H9 (cell line): ENCODE measurements at regions not wholly inside any gene's neighbourhood (a gene's known extent, or its start where the extent isn't known, plus 50 kb on each side); places are given as distances from the start of the nearest gene placed in this dataset.

Source experiments
- DNase-seq: peaks from one replicate; pipeline ENCODE4 v3.0.0-alpha.2; 2017
- H2AFZ ChIP-seq: one replicate; pipeline ENCODE4 v1.6.1; 2013; ENCODE audit warnings: mild to moderate bottlenecking, low read length, control low read depth, moderate library complexity
- H2AK5ac ChIP-seq: 2 replicates; pipeline ENCODE4 v1.6.1; 2013; ENCODE audit warnings: low read length, control low read depth, mixed read lengths; ENCODE audit not compliant: insufficient read length
- H2BK120ac ChIP-seq: one replicate; pipeline ENCODE4 v1.6.1; 2013; ENCODE audit warnings: low read depth, mild to moderate bottlenecking, low read length, control low read depth, inconsistent platforms; ENCODE audit not compliant: poor library complexity, severe bottlenecking
- H2BK12ac ChIP-seq: 2 replicates; pipeline ENCODE4 v1.6.1; 2013; ENCODE audit warnings: low read length, control low read depth, mixed read lengths, low read depth; ENCODE audit not compliant: insufficient read length
- H2BK15ac ChIP-seq: 2 replicates; pipeline ENCODE4 v1.6.1; 2013; ENCODE audit warnings: low read depth, low read length, control low read depth
- H2BK20ac ChIP-seq: one replicate; pipeline ENCODE4 v1.6.1; 2013; ENCODE audit warnings: low read depth, mild to moderate bottlenecking, low read length, control low read depth, inconsistent platforms; ENCODE audit not compliant: poor library complexity, severe bottlenecking
- H2BK5ac ChIP-seq: 2 replicates; pipeline ENCODE4 v1.6.1; 2013; ENCODE audit warnings: low read length, control low read depth, mixed read lengths; ENCODE audit not compliant: insufficient read length
- H3K14ac ChIP-seq: 2 replicates; pipeline ENCODE4 v1.6.1; 2013; ENCODE audit warnings: low read length, control low read depth; ENCODE audit not compliant: insufficient read depth
- H3K18ac ChIP-seq: 2 replicates; pipeline ENCODE4 v1.6.1; 2013; ENCODE audit warnings: low read depth, mild to moderate bottlenecking, mixed read lengths, low read length, control low read depth; ENCODE audit not compliant: insufficient read length
- H3K23ac ChIP-seq: 2 replicates; pipeline ENCODE4 v1.6.1; 2013; ENCODE audit warnings: low read length, control low read depth, mixed read lengths, low read depth; ENCODE audit not compliant: insufficient read length
- H3K23me2 ChIP-seq: 2 replicates; pipeline ENCODE4 v1.6.1; 2013; ENCODE audit warnings: low read depth, mild to moderate bottlenecking, mixed read lengths, low read length, control low read depth; ENCODE audit not compliant: insufficient read length, poor library complexity, severe bottlenecking
- H3K27ac ChIP-seq: 2 replicates; pipeline ENCODE4 v1.5.1; 2013; ENCODE audit warnings: low read length, control low read depth, mixed read lengths, low read depth; ENCODE audit not compliant: insufficient read length
- H3K27me3 ChIP-seq: 2 replicates; pipeline ENCODE4 v1.6.1; 2013; ENCODE audit warnings: low read length, control low read depth, inconsistent platforms; ENCODE audit not compliant: insufficient read depth
- H3K4ac ChIP-seq: 2 replicates; pipeline ENCODE4 v1.6.1; 2013; ENCODE audit warnings: low read depth, mild to moderate bottlenecking, control low read depth, inconsistent platforms, low read length, moderate library complexity
- H3K4me1 ChIP-seq: 2 replicates; pipeline ENCODE4 v1.6.1; 2013; ENCODE audit warnings: low read length, control low read depth, inconsistent platforms; ENCODE audit not compliant: insufficient read depth
- H3K4me2 ChIP-seq: 2 replicates; pipeline ENCODE4 v1.6.1; 2013; ENCODE audit warnings: low read length, control low read depth, mixed read lengths; ENCODE audit not compliant: insufficient read length, insufficient read depth
- H3K56ac ChIP-seq: 2 replicates; pipeline ENCODE4 v1.6.1; 2013; ENCODE audit warnings: low read depth, mild to moderate bottlenecking, mixed read lengths, low read length, control low read depth; ENCODE audit not compliant: insufficient read length
- H3K79me1 ChIP-seq: 2 replicates; pipeline ENCODE4 v1.6.1; 2013; ENCODE audit warnings: low read depth, mild to moderate bottlenecking, moderate library complexity, low read length, control low read depth, inconsistent platforms; ENCODE audit not compliant: insufficient read depth, poor library complexity, severe bottlenecking
- H3K79me2 ChIP-seq: 2 replicates; pipeline ENCODE4 v1.6.1; 2013; ENCODE audit warnings: low read length, control low read depth, inconsistent platforms; ENCODE audit not compliant: insufficient read depth
- H3K9ac ChIP-seq: 2 replicates; pipeline ENCODE4 v1.6.1; 2013; ENCODE audit warnings: low read length, control low read depth, mixed read lengths; ENCODE audit not compliant: insufficient read length; ENCODE audit errors: extremely low read depth
- H3K9me3 ChIP-seq: one replicate; pipeline ENCODE4 v1.6.1; 2013; ENCODE audit warnings: low read depth, low read length, inconsistent platforms; ENCODE audit not compliant: control insufficient read depth
- H3T11ph ChIP-seq: one replicate; pipeline ENCODE4 v1.6.1; 2013; ENCODE audit warnings: mild to moderate bottlenecking, low read length, control low read depth, inconsistent platforms
- H4K20me1 ChIP-seq: one replicate; pipeline ENCODE4 v1.6.1; 2013; ENCODE audit not compliant: control insufficient read depth, insufficient read length, insufficient read depth
- H4K5ac ChIP-seq: 2 replicates; pipeline ENCODE4 v1.6.1; 2013; ENCODE audit warnings: low read depth, mild to moderate bottlenecking, mixed read lengths, low read length, control low read depth; ENCODE audit not compliant: insufficient read length
- H4K8ac ChIP-seq: replicated peaks from 2 replicates; pipeline ENCODE4 v1.6.1; 2013; ENCODE audit warnings: low read length, control low read depth, mixed read lengths, low read depth; ENCODE audit not compliant: insufficient read length
- H4K91ac ChIP-seq: 2 replicates; pipeline ENCODE4 v1.6.1; 2013; ENCODE audit warnings: low read depth, mild to moderate bottlenecking, moderate library complexity, mixed read lengths, low read length, control low read depth; ENCODE audit not compliant: insufficient read length
- H3K27ac Mint-ChIP-seq, 3 experiments: 2 replicates in 2 of 3; 3 replicates in 1 of 3; pipeline ENCODE4 v1.8.0; 2020 to 2021; ENCODE audit warnings: mixed read lengths in 3 of 3, mild to moderate bottlenecking in 1 of 3, moderate library complexity in 1 of 3
- H3K27me3 Mint-ChIP-seq: 2 replicates; pipeline ENCODE4 v1.8.0; 2021; ENCODE audit warnings: low read depth, mild to moderate bottlenecking, moderate library complexity, mixed read lengths
- H3K36me3 Mint-ChIP-seq, 3 experiments: 2 replicates in 2 of 3; 3 replicates in 1 of 3; pipeline ENCODE4 v1.8.0; 2020 to 2021; ENCODE audit warnings: low read depth in 3 of 3, mixed read lengths in 3 of 3; ENCODE audit not compliant: insufficient read depth in 1 of 3
- H3K4me1 Mint-ChIP-seq, 2 experiments: 2 replicates each; pipeline ENCODE4 v1.8.0; 2020; ENCODE audit warnings: mixed read lengths in 2 of 2
- H3K4me3 Mint-ChIP-seq, 2 experiments: 2 replicates in 1 of 2; 3 replicates in 1 of 2; pipeline ENCODE4 v1.8.0; 2020 to 2021; ENCODE audit warnings: mild to moderate bottlenecking in 2 of 2, mixed read lengths in 2 of 2, moderate library complexity in 1 of 2
- H3K9me3 Mint-ChIP-seq, 2 experiments: 2 replicates in 1 of 2; 3 replicates in 1 of 2; pipeline ENCODE4 v1.8.0; 2020; ENCODE audit warnings: mild to moderate bottlenecking in 2 of 2, mixed read lengths in 2 of 2, moderate library complexity in 1 of 2
- WGBS: extraction: QIAGEN DNeasy Blood & Tissue Kit; methylation state at CpG from one replicate; pipeline ENCODE4 v1.1.7; 2013; ENCODE audit warnings: missing lambda C conversion rate, low lambda C conversion rate, mixed read lengths; ENCODE audit not compliant: insufficient read length; ENCODE audit errors: extremely low coverage; 5-methylcytosine and 5-hydroxymethylcytosine counted together
- TF ChIP-seq, protein P1 (sequence below): fragments of 200-600 bp; sonication (generic); conservative IDR thresholded peaks from 3 replicates; pipeline ENCODE4 v1.8.0; 2021; ENCODE audit warnings: antibody characterized with exemption, mild to moderate bottlenecking

DNA sequence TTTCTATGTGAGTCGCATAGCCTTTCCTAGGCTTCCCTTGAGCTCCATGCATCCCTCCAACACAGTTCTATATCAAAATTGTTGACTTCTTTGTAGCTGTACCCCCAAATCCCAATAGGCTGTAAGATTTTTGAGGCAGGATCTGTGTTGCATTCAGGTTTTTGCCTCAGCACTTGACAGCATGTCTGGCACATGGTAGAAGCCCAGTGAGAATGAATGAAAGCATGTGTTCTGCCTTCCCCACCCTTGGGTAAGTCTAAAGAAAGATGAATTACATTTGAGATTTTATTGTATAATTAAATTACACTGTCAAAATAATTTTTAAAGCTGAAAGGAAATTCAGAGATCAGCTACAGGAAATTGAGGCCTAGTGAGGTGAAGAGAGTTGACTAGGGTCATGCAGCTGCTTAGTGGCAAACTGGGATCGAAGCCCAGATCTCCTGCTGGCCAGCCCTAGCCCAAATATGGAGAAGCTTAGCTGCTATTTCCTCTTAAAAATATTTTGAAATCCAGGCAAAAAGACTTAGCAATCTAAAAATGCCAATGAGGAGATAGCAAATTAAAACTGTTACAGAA lies 122.5 kb downstream of the SPATA18 start:
- Histone ChIP-seq H3K56ac (no peak overlapping the region), H4K5ac (no peak overlapping the region), H2BK12ac (no peak overlapping the region), H3K4me1 (no peaks in the 10 kb centered on the region), H3K18ac (no peak overlapping the region), H2BK5ac (no peak overlapping the region), H2BK15ac (no peak overlapping the region), H4K91ac (no peak overlapping the region), H3K4me2 (no peak overlapping the region), H4K8ac (no peak overlapping the region), H3K9ac (no peak overlapping the region), H3K79me1 (no peaks in the 10 kb centered on the region), H3K79me2 (no peaks in the 10 kb centered on the region), H3K14ac (no peak overlapping the region), H3K23me2 (no peaks in the 10 kb centered on the region), H3K27ac (no peak overlapping the region), H3K23ac (no peak overlapping the region), H2BK120ac (no peak overlapping the region), H3T11ph (no peak overlapping the region), H3K4ac (no peak overlapping the region), H2AFZ (no peak overlapping the region), H3K27me3 (no peaks in the 10 kb centered on the region), H2AK5ac (no peak overlapping the region), H3K9me3 (no peaks in the 10 kb centered on the region), H4K20me1 (no peaks in the 10 kb centered on the region), H2BK20ac (no peak overlapping the region)
- H3K9me3 Mint-ChIP-seq = peaks cover 13 to 17% of the 10 kb centered on the region in 2 experiments
- H3K4me1 Mint-ChIP-seq = peaks cover 8 to 10% of the 10 kb centered on the region in 2 experiments
- WGBS = no CpG with 5 or more reads among the region's 2 CpGs
- peaks cover 0 to 20% (median 4%) of the 10 kb centered on the region in 3 experiments; a peak in 4 of 7 replicates for H3K36me3 Mint-ChIP-seq
- DNase-seq = no peak
- no peak overlapping the region for H3K4me3 Mint-ChIP-seq
- H3K27ac Mint-ChIP-seq = no peak overlapping the region
- TF ChIP-seq, protein P1, sequence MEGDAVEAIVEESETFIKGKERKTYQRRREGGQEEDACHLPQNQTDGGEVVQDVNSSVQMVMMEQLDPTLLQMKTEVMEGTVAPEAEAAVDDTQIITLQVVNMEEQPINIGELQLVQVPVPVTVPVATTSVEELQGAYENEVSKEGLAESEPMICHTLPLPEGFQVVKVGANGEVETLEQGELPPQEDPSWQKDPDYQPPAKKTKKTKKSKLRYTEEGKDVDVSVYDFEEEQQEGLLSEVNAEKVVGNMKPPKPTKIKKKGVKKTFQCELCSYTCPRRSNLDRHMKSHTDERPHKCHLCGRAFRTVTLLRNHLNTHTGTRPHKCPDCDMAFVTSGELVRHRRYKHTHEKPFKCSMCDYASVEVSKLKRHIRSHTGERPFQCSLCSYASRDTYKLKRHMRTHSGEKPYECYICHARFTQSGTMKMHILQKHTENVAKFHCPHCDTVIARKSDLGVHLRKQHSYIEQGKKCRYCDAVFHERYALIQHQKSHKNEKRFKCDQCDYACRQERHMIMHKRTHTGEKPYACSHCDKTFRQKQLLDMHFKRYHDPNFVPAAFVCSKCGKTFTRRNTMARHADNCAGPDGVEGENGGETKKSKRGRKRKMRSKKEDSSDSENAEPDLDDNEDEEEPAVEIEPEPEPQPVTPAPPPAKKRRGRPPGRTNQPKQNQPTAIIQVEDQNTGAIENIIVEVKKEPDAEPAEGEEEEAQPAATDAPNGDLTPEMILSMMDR = no peak
- H3K27me3 Mint-ChIP-seq = peaks cover 2% of the 10 kb centered on the region
